MM.1S (cell line): ENCODE measurements at regions not wholly inside any gene's neighbourhood (a gene's known extent, or its start where the extent isn't known, plus 50 kb on each side); places are given as distances from the start of the nearest gene placed in this dataset.

Source experiments
- DNase-seq: peaks from one replicate; pipeline ENCODE4 v3.0.0-alpha.2; 2015
- H2AFZ ChIP-seq: fragments of 300-600 bp; sonication (generic); 2 replicates; pipeline ENCODE4 v1.6.0; 2016; ENCODE audit warnings: antibody characterized with exemption, low read length
- H3F3A ChIP-seq: fragments of 300-600 bp; sonication (generic); 2 replicates; pipeline ENCODE4 v1.6.1; 2016; ENCODE audit warnings: mild to moderate bottlenecking, antibody characterized with exemption, low read length, moderate library complexity, mixed read lengths; ENCODE audit not compliant: insufficient read depth
- H3K27ac ChIP-seq: fragments of 300-600 bp; sonication (generic); 2 replicates; pipeline ENCODE4 v1.5.1; 2016; ENCODE audit warnings: mild to moderate bottlenecking, low read length
- H3K27me3 ChIP-seq: fragments of 300-600 bp; sonication (generic); replicated peaks from 2 replicates; pipeline ENCODE4 v1.6.0; 2016; ENCODE audit warnings: low read length; ENCODE audit not compliant: insufficient read depth
- H3K36me3 ChIP-seq: fragments of 300-600 bp; sonication (generic); replicated peaks from 2 replicates; pipeline ENCODE4 v1.6.1; 2016; ENCODE audit warnings: mild to moderate bottlenecking, low read length, mixed read lengths; ENCODE audit not compliant: insufficient read depth
- H3K4me1 ChIP-seq: fragments of 300-600 bp; sonication (generic); 2 replicates; pipeline ENCODE4 v1.6.1; 2016; ENCODE audit warnings: low read length, mixed read lengths
- H3K4me2 ChIP-seq: fragments of 300-600 bp; sonication (generic); 2 replicates; pipeline ENCODE4 v1.6.0; 2016; ENCODE audit warnings: low read depth, low read length
- H3K4me3 ChIP-seq: fragments of 300-600 bp; sonication (generic); 2 replicates; pipeline ENCODE4 v1.5.1; 2016; ENCODE audit warnings: low read length, mixed read lengths
- H3K79me2 ChIP-seq: fragments of 300-600 bp; sonication (generic); 2 replicates; pipeline ENCODE4 v1.6.1; 2016; ENCODE audit warnings: mixed run types, low read length, mixed read lengths
- H3K9ac ChIP-seq: fragments of 300-600 bp; sonication (generic); 2 replicates; pipeline ENCODE4 v1.6.1; 2016; ENCODE audit warnings: low read length, mixed read lengths
- H3K9me2 ChIP-seq: fragments of 300-600 bp; sonication (generic); replicated peaks from 2 replicates; pipeline ENCODE4 v1.6.1; 2016; ENCODE audit warnings: mild to moderate bottlenecking, low read length, mixed read lengths; ENCODE audit not compliant: insufficient read depth
- H3K9me3 ChIP-seq: fragments of 300-600 bp; sonication (generic); replicated peaks from 2 replicates; pipeline ENCODE4 v1.6.1; 2016; ENCODE audit warnings: mild to moderate bottlenecking, low read length, mixed read lengths; ENCODE audit not compliant: insufficient read depth
- H4K20me1 ChIP-seq: fragments of 300-600 bp; sonication (generic); 2 replicates; pipeline ENCODE4 v1.6.1; 2016; ENCODE audit warnings: mild to moderate bottlenecking, low read length, moderate library complexity, mixed read lengths; ENCODE audit not compliant: insufficient read depth
- EZH2 ChIP-seq: fragments of 300-600 bp; sonication (generic); optimal IDR thresholded peaks from 2 replicates; pipeline ENCODE3; 2017; ENCODE audit warnings: low read depth, mild to moderate bottlenecking, antibody characterized with exemption, low read length, mixed read lengths
- EZH2phosphoT487 ChIP-seq: fragments of 300-600 bp; sonication (generic); IDR thresholded peaks from 2 replicates; pipeline ENCODE4 v1.6.1; 2018; ENCODE audit warnings: antibody characterized with exemption, low read length
- TF ChIP-seq, protein P1 (sequence below): fragments of 300-600 bp; sonication (generic); IDR thresholded peaks from 2 replicates; pipeline ENCODE4 v1.5.1; 2016; ENCODE audit warnings: antibody characterized with exemption, low read length, mixed read lengths

DNA sequence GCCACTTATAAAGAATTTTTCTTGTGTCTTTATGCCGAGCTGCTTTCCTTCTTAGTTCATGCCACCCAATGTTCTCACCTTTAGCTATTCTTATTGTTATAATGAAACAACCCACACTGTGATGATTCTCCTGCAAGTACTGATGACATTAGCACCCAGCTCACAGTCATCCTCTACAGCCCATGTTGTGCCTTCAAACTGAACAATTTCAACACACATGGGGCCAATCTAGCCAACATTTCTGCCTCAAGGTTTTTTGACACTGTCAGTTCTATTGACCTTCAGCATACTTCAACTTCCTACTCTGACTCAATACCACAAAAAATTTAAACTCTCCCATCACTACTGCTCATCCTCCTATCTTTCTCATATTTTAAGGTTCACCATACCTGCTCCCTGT, 752.4 kb downstream of the FGF9 start:
- TF ChIP-seq, protein P1, sequence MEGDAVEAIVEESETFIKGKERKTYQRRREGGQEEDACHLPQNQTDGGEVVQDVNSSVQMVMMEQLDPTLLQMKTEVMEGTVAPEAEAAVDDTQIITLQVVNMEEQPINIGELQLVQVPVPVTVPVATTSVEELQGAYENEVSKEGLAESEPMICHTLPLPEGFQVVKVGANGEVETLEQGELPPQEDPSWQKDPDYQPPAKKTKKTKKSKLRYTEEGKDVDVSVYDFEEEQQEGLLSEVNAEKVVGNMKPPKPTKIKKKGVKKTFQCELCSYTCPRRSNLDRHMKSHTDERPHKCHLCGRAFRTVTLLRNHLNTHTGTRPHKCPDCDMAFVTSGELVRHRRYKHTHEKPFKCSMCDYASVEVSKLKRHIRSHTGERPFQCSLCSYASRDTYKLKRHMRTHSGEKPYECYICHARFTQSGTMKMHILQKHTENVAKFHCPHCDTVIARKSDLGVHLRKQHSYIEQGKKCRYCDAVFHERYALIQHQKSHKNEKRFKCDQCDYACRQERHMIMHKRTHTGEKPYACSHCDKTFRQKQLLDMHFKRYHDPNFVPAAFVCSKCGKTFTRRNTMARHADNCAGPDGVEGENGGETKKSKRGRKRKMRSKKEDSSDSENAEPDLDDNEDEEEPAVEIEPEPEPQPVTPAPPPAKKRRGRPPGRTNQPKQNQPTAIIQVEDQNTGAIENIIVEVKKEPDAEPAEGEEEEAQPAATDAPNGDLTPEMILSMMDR, result no peak
- TF ChIP-seq EZH2phosphoT487, result no peak
- H3K4me3 ChIP-seq, result no peak overlapping the region
- no peak overlapping the region for H2AFZ ChIP-seq
- no peaks in the 10 kb centered on the region for H3K4me1 ChIP-seq
- no peaks in the 10 kb centered on the region for H3F3A ChIP-seq
- no peaks in the 10 kb centered on the region for H3K79me2 ChIP-seq
- H3K9me2 ChIP-seq, result no peaks in the 10 kb centered on the region
- no peaks in the 10 kb centered on the region for H3K36me3 ChIP-seq
- H3K9ac ChIP-seq, result no peak overlapping the region
- no peaks in the 10 kb centered on the region for H3K27me3 ChIP-seq
- no peak overlapping the region for H3K4me2 ChIP-seq
- no peaks in the 10 kb centered on the region for H4K20me1 ChIP-seq
- DNase-seq, result no peak
- H3K27ac ChIP-seq, result no peak overlapping the region
- H3K9me3 ChIP-seq, result no peaks in the 10 kb centered on the region

DNA sequence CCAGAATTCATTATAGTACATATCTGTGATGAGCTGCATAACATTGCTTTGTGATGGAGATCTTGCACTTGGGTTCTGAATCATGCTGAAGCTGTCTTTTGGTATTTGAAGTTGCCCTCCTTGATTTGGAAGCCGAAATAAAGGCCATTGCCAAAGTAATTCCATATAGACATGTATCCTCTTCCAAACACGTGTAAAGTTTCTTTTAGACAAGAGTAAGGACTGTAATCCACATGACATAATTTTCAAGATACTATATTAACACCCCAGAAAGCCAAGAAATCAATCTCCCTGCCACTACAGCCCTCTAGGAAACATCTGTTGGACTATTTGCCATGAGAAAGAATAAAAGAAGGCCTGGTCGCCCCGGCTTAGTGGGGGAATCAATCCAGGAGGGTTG, 754.2 kb downstream of the FGF9 start:
- H3K27me3 ChIP-seq, result no peaks in the 10 kb centered on the region

DNA sequence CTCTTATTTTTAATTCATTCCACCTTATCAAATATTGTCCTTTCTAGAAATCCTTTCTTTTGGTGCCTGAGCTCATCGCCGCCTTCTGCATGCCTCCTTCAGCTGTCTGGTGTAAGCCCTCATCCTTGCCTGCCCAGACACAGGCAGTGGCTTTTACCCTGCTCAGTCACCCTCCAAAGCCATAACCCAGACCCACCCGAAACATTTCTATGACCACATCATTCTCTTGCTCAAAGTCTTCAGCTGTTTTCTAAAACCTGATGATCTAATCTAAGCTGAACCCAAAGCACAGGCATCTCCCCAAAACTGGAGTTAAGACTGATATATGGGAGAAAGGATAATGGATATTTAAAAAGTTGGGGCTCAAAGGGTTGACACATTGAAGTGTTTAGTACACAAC, 753.7 kb upstream of the SGCG start:
- no peak overlapping the region for H3K27ac ChIP-seq
- H3K4me2 ChIP-seq, result no peak overlapping the region
- TF ChIP-seq EZH2phosphoT487 (no peak), EZH2 (no peak)
- TF ChIP-seq, protein P1, result no peak
- H3K9me3 ChIP-seq, result no peaks in the 10 kb centered on the region
- DNase-seq, result no peak
- no peaks in the 10 kb centered on the region for H4K20me1 ChIP-seq
- H3K9me2 ChIP-seq, result no peaks in the 10 kb centered on the region
- H3K27me3 ChIP-seq, result no peaks in the 10 kb centered on the region
- no peaks in the 10 kb centered on the region for H3K79me2 ChIP-seq
- H3K4me3 ChIP-seq, result no peak overlapping the region
- no peaks in the 10 kb centered on the region for H3F3A ChIP-seq
- H3K4me1 ChIP-seq, result no peaks in the 10 kb centered on the region
- H2AFZ ChIP-seq, result no peak overlapping the region
- H3K36me3 ChIP-seq, result no peaks in the 10 kb centered on the region
- no peak overlapping the region for H3K9ac ChIP-seq

More for the DNA sequence above, 754.2 kb downstream of the FGF9 start:
- Histone ChIP-seq H3K9ac (no peak overlapping the region), H3K4me3 (no peak overlapping the region), H3K4me2 (no peak overlapping the region), H3F3A (no peaks in the 10 kb centered on the region), H3K27ac (no peak overlapping the region), H3K4me1 (no peaks in the 10 kb centered on the region), H3K79me2 (no peaks in the 10 kb centered on the region), H3K36me3 (no peaks in the 10 kb centered on the region), H4K20me1 (no peaks in the 10 kb centered on the region), H3K9me3 (no peaks in the 10 kb centered on the region), H3K9me2 (no peaks in the 10 kb centered on the region), H2AFZ (no peak overlapping the region)
- DNase-seq, result no peak
- TF ChIP-seq, protein P1, result no peak
- TF ChIP-seq EZH2 (no peak), EZH2phosphoT487 (no peak)

DNA sequence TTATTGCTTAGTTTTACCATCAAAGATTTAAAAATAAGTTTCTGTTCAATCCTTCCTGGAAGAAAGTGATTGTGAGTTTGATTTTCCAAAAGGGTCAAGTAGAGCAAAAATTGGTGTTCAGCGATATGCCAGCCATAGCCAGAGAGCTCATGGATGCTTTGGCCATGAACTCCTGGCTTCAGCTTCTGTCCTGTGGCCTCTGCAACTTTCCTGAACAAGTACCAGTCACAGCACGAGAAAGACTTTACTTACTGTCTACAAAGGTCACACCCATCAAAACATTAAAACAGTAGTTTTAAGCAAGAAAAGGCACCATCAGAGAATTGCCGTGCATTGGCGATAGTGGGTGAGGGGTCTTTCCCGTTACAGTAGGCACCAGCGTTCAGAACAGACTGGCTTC, 753.0 kb upstream of the SGCG start:
- Histone ChIP-seq H2AFZ (no peak overlapping the region), H3K36me3 (no peaks in the 10 kb centered on the region), H4K20me1 (no peaks in the 10 kb centered on the region), H3K27me3 (no peaks in the 10 kb centered on the region), H3K27ac (no peak overlapping the region), H3K9ac (no peak overlapping the region), H3K9me2 (no peaks in the 10 kb centered on the region), H3F3A (no peaks in the 10 kb centered on the region), H3K79me2 (no peaks in the 10 kb centered on the region), H3K4me2 (no peak overlapping the region), H3K4me3 (no peak overlapping the region), H3K9me3 (no peaks in the 10 kb centered on the region), H3K4me1 (no peaks in the 10 kb centered on the region)
- no peak for DNase-seq
- TF ChIP-seq EZH2phosphoT487, result no peak
- TF ChIP-seq, protein P1, result no peak
- TF ChIP-seq EZH2, result no peak
